GM19043 (cell line): ENCODE measurements at regions not wholly inside any gene's neighbourhood (a gene's known extent, or its start where the extent isn't known, plus 50 kb on each side); places are given as distances from the start of the nearest gene placed in this dataset.

Source experiments
- ATAC-seq: cut with Tn5 transposase; IDR thresholded peaks from one replicate; pipeline ENCODE4 v1.9.1; 2021; ENCODE audit warnings: low read depth; ENCODE audit not compliant: unreplicated experiment

DNA sequence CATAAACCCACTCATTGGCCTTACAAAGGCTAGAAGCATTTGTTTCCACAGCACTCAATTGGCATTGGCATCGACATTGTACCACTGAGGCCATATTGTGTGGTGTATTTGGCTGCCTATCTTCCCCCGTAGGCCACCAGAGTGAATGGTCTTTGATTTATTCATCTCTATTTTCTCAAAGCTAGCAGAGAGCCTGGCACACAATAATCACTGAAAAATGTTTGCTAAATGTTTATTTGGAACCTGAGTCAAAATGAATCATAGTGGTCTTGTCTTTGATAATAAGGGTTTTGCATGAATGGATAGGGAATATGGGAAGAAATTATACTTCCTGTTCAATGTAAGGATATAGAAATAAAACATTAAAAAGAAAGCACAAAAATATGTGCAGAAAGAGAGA lies 107.3 kb upstream of the SLC8A1 start:
- ATAC-seq = no peak

DNA sequence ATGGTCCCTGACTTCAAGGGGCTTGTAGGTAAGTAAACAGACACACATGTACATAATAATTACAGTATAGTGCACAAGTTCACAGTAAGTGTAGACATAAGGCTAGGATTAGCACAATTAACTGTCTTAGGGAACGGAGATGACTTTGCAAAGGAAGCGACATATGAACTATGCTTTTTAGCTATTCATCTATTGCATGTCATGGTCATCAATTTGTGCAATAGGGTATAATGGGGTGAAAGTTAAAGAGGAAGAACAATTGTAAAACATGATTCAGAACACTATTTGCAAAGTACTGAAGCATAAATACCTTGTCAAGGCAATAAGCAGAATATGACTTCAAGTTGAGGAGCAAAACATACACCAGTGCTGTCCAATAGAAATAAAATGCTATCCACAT lies 112.3 kb upstream of the SLC8A1 start:
- no peak for ATAC-seq

DNA sequence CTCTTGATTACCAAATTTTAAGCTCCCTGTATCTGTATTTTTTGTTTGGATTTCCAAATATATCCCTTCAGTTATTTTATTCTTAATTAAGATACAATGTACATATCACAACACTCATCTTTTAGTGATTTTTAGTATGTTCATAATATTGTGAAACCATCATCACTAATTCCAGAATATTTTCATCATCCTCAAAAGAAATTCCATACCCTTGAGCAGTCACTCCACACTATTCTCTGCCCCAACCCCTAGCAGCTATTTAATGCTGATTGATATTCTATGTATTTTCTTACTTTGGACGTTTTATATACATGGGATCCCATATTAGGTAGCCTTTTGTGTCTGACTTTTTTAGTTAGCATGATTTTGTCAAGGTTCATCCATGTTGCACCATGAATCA lies 127.4 kb upstream of the SLC8A1 start:
- no peak for ATAC-seq

DNA sequence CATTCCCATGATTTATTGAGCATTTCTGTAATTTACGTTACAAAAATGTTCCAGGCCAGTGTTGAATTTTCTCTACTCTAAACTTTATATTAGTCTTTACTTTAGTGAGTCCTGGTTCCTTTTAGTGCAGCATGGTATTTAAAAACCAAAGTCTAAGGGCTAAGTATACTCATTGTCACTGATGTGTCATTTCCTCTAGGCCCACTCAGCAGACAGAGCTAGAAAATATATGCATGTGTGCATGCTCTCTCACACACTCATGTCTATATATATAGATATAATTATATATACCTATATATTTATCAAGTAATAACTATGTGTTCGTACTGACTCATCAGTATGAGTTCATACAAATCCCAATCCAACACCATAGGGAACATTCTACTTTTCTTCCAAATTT lies 132.5 kb upstream of the SLC8A1 start:
- ATAC-seq = no peak

DNA sequence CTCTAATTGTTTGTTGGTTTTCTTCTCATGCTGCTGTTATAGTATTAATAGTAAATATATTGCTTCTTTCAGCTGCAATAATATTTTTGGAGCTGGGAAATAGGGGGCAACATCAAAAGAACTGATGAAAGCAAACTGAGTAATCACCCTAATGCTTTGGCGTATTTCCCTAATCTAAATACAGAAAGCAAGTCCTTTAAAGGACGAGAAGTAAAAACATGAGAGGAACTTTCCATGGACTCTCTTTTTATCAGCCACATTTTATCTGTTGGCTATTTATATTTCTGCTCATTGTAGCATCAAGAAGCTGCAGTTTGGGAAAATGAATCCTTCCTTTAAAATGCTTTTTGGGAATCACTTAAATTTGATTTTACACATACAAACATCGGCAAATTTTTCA lies 139.9 kb upstream of the SLC8A1 start:
- ATAC-seq = no peak

DNA sequence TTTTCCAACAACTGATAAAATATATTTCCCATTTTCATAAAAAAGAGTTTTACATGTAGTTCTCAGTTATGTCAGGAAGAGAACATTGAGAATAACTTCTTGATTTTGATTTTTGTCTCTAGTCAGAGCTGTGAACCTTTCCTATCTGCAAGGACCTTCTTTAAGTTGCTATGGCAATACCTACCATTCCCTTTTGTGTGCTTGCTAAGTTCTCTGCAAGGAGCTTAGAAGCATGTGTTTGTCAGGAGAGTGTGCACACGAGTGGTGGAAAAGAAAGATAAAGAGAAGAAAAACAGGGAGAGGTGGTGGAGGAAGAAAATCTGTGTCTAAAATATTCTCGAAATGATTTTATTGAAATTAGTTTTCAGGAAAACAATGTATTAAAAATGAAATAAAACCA lies 140.3 kb upstream of the SLC8A1 start:
- ATAC-seq = no peak

DNA sequence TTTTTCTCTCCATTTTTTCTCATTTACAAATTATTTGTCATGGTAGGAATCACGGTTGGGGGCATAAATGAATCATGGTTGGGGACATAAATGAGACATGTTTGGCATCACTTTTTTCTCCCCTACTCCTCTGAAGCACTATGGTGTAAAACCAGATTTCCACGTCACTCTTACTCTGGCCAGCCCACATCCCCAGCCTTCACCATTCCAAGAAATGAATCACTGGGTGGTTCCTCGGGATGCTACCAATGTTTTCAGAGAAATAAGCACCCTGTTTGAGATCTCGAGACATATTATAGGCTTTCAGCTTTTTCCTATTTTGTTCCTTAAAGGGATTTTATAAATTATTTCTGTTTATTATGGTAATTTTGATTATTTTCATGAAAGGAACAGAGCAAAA lies 155.0 kb upstream of the SLC8A1 start:
- no peak for ATAC-seq

DNA sequence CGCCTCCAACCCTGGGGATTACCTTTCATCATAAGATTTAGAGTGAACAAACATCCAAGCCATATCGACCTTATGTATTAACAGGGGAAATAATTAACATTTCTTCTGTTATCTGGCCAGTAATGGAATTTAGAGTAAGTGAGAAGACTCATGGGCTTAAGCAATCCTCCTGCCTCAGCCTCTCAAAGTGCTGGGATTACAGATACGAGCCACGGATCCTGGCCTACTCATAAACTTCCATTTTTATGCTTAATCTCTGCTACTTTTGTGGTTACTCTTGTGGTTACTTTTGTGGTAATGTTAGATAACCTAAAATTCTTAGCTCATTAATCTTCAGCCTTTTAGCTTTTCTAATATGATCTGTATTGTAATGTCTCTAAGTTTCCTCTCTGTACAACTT lies 159.3 kb upstream of the SLC8A1 start:
- ATAC-seq = no peak

DNA sequence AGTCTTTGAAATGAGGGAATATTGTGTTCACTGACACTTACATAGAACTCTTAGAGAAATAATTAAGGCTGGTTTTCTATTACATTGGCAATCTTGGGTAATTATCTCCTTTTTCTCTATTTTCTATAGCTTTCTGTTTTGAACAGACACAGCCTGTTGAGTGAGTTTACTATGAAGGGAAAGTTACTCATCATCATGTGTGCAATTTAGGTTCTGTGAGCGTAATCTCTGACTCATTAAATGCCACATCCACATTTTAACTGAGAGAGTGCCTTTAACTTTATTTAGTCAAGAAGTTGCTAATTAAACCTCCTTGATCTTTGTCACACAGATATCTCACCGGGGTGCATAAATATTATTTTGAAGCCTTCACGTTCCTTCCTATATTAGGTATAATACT lies 174.0 kb upstream of the SLC8A1 start:
- no peak for ATAC-seq

DNA sequence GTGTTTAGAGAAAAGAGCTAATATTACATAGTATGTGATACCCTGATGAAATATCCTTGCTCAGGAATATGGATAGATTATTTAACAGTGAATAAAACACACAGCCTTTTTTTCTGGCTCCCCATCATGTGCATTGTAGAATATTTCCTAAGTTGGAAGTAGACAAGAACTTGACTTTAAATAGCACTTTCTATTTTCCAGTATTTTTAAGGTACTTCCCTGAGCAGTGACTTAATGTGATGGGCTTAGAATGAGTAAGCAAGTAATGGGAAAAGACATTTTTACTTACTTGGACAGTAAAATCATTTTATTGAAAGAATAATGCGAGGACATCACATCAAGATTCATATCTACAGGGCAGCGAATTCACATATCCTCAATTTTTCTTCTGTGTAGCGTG lies 176.7 kb upstream of the SLC8A1 start:
- no peak for ATAC-seq

DNA sequence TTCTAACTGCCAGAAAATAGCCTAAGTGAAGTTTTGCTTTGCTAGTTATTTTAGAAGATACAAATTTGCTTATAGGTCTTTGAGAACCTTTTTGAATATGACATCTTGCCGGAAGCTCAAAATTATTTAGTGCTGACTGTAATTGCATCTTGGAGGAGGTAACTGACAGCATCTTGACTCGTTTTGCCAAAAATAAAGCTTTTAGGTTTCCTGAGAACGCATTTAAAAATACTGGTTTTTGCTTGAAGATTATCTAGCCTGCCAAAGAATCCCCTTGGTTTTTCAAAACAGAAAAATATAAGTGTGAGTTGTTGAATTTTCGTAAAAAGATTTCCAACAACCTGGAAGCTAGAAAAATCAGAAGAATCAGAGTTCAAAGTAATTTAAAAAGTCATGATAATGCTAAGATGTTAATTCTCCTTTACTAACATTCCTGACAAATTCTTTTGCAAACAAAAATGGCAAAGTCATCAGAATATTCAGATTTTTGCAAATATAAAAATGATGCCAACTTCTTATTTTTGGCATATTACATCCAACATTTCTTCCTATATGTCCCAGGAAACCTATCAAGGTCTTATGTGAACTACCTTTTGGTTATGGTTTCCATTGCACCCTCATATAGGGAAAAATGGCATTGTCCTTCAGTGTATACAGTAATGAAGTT lies 178.0 kb upstream of the SLC8A1 start:
- ATAC-seq = no peak

DNA sequence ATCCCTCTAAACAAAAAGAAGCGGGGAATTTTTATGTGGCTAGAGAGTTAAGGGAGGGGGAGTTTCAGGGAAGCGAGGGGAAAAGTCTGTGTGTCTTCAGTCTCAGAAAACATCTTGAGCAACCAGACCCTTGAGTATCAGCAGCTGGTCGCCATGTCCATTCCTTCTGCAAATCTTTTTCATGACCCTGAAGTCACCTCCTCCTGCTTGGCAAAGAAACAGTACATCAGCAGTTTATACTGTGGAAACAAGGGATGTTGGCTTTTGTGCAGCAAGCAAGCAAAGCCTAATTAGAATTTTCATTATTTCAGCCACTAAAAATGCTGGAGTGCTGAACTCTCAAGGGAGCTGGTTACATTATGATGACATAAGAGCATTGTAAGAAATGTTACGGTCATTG lies 187.4 kb upstream of the SLC8A1 start:
- ATAC-seq = no peak

DNA sequence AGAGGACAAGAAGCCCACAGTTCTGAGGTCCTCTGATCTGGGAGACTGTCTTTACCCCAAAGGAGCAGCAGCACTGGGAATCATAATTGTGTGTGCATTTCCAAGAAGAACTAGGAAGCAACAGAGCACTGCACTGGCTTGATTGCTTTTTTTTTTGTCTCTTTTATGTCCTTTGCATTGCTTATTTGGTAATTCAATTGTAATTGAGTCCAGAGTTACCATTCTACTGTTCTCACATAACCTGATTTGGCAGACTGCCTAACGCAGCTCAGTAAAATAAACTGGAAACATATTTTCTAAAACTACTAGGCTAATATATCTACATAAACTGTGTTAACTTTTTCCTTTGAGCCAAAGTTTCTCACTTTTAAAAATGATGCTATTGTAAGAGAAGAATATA lies 190.3 kb upstream of the SLC8A1 start:
- no peak for ATAC-seq

DNA sequence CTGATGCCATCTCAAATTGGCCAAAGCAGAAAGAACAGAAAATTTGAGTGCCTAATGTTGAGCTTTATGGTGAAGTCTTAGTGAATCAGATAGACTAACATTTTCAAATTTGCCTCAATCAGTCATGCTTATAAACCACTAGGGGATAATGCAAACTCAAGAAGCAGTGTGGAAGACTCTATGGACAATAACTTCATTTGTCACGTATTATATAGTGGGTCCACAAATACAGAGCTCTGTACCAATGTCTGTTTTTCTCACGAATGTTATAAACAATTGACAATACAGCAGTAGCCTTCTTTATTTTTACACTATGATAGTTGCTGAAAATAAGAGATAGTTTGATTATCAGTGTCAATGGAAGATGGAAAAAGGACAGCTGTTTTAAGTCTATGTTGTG lies 190.8 kb upstream of the SLC8A1 start:
- ATAC-seq = no peak

DNA sequence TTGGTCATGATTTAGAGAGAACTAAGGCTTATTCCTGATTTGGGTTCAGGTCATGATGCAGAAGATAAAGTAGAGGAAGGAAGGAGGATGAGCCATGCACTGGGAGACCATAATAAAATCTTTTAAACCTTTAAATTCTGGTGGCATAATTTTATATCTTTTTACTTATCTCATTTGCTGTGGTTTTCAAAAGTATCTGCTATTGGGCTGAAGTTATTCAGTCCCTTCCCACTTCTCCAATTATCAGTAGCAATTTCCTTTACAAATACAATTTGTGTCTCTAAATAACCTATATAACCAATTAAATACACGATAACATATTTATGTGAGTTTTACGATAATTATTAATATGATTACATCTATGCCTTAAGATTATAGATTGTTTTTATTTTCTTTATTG lies 194.8 kb upstream of the SLC8A1 start:
- no peak for ATAC-seq

DNA sequence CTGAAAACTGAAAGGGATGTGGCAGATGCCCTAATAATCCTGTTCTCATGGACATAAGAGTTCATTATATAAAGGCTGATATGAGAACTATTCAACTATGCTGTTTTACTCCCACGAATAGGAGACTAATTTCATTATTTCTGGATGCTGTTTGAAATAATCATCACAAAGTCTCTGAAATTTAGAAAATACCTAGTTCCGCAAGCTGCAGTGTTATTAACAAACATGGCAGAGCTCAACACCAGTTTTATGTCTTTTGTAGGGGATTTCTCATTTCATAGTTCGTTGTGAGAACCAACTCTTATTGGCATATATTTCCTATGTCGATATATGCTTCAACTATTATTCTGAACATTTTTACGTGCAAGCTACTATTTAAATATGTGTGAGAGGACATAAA lies 200.3 kb upstream of the SLC8A1 start:
- no peak for ATAC-seq

DNA sequence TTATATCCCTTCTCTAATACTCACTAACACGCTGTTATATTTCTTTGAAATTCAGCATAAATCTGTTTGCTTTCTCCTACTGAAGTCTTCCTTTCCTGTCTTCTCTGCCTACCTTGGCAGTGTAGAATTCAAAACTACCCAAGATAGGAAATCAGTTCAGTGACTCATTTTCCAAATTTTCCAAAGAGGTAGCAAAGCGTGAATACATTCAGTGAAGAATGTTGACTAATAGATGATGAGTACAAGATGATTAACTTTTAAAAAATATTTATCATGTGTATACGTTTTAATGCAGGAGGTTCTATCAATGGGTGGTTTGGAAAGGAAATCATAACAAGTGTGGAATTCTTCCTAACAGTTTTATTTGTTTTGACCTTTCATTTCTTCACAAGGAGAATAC lies 201.9 kb upstream of the SLC8A1 start:
- ATAC-seq = no peak

DNA sequence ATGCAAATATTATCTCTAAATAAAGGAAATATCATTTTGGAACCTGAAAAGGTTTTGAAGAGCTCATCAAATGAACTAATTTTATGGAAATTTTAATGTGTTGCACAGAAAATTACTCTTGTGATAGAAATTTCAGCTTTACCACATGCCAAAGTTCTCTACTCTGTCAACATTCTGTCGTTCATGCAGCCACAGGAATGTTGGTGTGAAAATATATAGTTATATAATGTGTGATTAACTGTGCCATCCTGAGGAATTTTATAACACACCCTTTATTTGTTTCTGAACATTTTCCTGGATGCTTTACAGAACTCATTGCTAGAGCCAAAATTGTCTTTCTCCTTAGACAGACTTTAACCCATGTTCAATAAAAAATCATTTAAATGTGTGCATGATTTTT lies 202.5 kb upstream of the SLC8A1 start:
- ATAC-seq = no peak

DNA sequence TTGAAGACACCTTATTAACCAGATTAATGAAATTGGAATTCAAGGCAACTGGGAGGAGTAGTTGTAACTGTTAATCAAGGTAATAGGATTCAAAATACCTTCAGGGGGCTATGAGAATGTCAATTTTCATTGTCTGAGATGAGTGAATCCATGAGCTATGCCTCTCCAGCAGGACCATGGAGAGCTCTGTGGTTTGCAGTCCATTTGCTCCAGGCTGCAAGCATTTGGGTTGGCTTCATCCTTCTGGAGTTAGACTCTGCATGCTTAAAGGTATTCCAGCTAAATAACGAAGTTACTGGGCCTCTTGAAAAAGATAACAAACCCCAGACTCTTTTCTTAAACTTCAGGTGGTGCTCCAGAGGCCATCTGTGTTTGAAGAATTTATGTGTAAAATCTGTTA lies 207.1 kb upstream of the SLC8A1 start:
- ATAC-seq = no peak

DNA sequence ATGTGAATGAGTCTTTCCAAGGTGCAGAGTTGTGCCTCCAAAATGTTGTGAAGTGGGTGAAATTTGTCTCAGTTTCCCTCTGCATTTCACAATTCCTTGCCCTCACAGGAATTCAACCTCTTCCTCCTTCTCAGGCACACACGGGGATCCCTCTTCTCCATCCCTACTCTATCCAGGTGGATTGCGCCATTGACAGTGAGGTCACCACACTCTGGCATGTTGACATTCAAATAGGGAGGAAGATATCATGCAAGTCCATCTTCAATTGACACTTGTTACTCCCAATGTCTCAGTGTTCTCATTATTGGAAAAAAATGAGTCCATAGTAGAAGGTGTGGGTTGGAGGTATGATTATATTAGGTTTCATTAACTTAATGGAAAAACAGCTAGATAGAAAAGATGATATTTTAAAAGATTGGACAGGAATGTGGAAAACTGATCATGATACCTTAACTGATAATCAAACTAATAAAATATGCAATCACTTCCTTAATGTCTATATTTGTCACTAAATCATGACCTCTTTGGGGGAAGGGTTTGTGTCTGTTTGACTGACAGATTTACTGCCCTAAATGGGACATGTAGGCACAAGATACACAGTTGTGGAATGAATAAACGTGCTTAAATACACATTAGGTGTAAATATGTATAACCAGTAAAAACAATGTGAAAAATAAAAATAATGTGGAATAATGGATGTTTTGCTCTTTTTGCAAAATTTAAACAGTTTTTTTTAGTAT lies 213.8 kb upstream of the SLC8A1 start:
- no peak for ATAC-seq

DNA sequence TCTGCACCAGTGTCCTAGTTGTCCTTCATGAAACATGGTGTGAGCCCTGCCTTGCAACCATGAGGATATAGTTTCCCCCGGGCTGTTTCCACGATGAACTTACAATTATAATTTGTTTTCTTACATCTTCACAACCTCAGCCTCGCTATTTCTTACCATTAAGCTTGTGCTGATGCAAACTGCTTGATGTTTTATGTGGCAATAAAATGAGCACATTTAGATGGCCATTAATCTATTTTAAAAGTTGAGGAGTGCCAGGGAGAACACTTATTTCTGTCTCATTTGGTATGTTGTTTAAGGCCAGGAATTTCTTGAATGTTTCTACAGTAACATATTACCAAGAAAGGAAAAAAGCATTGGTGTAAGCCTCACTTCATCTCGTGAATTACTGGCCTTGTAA lies 214.5 kb upstream of the SLC8A1 start:
- ATAC-seq = no peak

DNA sequence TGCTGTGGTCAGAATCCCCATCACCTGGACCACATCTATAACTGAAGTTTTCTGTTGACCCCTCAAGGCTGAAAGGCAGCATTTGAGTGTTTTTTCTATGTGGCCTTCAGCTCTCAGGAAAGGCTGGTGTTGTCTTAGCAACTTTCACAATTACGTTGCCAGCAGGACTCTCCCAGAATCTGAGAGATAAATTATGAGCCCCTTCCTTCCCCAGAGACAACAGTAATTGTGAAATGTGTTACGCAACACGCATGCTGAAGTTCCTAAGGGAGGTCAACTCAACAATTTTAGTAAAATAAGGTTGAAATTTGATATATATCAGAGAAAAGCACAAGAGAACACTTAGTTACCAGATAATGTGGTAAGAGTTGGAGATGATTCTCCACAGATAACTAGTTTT lies 216.5 kb upstream of the SLC8A1 start:
- no peak for ATAC-seq
